GM12865 (cell line): ENCODE measurements at regions not wholly inside any gene's neighbourhood (a gene's known extent, or its start where the extent isn't known, plus 50 kb on each side); places are given as distances from the start of the nearest gene placed in this dataset.

Experiments used
- DNase-seq: peaks from one replicate; pipeline ENCODE4 v3.0.0; 2010; ENCODE audit warnings: low read depth
- H3K4me3 ChIP-seq: 2 replicates; pipeline ENCODE4 v1.5.1; 2011; ENCODE audit warnings: mild to moderate bottlenecking, low read depth, low read length, control low read depth
- TF ChIP-seq, protein P1 (sequence below): IDR thresholded peaks from 2 replicates; pipeline ENCODE4 v1.5.1; 2011; ENCODE audit warnings: low read length, control low read depth, low read depth, inconsistent platforms; ENCODE audit not compliant: insufficient read depth; ENCODE audit errors: missing control alignments

DNA sequence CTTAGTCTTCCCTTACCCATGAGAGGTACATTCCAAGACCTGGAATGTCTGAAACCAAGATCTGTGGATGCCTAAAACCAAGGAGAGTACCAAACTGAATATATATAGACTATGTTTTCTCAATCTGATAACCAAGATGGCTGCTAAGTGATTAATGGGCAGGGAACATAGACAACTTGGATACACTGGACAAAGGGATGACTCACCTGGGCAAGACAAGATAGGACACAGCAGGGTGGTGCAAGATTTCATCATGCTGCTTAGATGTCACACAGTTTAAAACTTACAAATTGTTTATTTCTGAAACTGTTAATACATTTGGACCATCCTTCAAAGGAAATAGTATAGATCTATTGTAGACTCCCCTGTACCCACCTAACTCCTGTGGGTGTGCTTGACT lies 130.9 kb downstream of the HTR1A start:
- TF ChIP-seq, protein P1, sequence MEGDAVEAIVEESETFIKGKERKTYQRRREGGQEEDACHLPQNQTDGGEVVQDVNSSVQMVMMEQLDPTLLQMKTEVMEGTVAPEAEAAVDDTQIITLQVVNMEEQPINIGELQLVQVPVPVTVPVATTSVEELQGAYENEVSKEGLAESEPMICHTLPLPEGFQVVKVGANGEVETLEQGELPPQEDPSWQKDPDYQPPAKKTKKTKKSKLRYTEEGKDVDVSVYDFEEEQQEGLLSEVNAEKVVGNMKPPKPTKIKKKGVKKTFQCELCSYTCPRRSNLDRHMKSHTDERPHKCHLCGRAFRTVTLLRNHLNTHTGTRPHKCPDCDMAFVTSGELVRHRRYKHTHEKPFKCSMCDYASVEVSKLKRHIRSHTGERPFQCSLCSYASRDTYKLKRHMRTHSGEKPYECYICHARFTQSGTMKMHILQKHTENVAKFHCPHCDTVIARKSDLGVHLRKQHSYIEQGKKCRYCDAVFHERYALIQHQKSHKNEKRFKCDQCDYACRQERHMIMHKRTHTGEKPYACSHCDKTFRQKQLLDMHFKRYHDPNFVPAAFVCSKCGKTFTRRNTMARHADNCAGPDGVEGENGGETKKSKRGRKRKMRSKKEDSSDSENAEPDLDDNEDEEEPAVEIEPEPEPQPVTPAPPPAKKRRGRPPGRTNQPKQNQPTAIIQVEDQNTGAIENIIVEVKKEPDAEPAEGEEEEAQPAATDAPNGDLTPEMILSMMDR, result no peak
- H3K4me3 ChIP-seq, result no peak overlapping the region
- no peak for DNase-seq

DNA sequence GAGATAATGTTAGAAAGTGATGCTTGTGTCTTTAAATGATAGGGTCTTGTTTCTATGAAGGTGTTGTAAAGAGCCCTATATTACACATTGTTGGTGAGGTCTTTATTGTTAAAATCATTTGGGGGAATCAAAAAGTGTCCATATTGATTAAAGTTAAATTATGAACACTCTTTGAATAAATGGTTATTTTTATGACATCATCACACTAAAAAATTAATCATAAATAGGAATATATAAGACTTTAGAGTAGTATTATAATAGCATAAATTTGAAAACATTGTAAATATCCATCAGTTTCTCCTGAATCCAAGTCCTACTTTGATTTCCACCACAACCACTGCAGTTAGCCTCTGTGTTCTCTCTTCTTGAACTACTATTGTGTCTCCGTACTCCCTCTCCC lies 136.3 kb downstream of the HTR1A start:
- TF ChIP-seq, protein P1, result no peak
- no peak for DNase-seq
- H3K4me3 ChIP-seq, result no peak overlapping the region

DNA sequence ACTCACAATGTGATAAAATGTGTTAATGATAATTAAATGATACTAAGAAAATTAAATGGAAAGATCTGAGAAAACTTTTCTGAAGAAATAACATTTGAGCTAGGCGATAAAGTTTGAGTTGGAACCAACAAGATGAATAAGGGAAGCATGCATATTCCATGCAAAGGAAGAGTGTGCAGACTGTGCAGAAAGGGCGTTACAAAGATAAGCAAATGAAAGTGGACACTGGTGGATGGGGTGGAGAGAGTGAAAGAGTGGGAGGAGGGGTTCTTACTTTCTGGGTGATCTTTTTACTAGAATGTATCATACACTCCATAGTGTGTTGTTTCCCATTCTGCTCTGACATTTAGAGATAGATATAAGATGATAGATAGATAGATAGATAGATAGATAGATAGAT lies 138.7 kb downstream of the HTR1A start:
- DNase-seq, result no peak
- TF ChIP-seq, protein P1, result no peak
- H3K4me3 ChIP-seq, result no peak overlapping the region

DNA sequence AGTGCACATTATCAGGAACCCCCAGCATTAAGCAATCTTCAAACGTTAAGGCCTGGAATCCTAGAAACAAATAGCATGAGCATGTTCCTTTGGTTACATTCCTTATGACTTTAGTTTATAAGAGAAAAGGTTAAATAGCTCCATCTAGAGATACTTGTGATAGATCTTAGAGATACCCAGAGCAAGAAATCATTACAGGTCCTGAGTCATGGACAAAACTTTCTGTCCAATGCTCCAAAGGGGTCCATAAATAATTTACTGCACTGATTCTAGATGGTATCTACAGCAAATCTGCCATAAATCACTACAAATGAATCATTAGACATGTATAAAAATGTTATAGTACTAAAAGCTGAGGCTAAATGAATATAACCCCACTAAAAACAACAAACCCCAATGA lies 139.6 kb downstream of the HTR1A start:
- TF ChIP-seq, protein P1, result no peak
- H3K4me3 ChIP-seq, result no peak overlapping the region
- DNase-seq, result no peak

DNA sequence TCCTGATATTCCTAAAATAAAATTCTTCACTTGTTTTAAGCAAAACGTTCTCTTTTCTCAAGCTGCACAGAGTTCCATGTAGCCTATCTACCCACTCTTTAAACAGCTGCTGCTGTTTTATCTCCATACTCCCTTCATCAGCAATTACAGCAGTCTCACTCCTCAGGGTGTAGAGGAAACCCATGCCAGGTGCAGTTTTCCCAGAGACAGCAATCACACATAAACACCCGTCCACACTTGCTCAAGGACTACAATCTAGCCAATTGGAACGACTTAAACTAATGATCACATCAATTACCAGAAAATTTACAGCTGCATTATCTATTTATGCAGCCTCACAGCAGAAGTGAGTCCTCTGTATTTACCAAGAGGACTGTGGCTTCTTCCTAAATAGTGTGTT lies 141.7 kb downstream of the HTR1A start:
- TF ChIP-seq, protein P1, result no peak
- no peak for DNase-seq
- H3K4me3 ChIP-seq, result no peak overlapping the region

DNA sequence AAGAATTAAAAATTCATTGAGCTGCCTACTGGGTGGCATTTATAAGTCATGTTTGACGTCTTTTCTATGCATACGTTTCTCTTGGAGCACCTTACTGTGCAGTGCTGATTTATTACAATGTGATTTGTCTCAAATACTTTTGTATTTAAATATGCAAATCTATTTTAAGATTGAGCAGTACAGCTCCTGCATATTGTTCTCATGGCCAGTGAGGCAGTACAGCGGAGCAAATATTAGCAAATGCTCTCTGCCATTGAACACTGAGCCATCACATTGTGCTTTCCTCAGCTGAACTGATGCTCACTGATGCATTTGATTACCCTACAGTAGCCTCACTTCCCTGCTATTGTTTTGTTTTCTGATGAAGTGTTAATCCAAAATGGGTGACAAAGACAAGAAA lies 149.6 kb downstream of the HTR1A start:
- DNase-seq, result no peak
- TF ChIP-seq, protein P1, result no peak
- no peak overlapping the region for H3K4me3 ChIP-seq

DNA sequence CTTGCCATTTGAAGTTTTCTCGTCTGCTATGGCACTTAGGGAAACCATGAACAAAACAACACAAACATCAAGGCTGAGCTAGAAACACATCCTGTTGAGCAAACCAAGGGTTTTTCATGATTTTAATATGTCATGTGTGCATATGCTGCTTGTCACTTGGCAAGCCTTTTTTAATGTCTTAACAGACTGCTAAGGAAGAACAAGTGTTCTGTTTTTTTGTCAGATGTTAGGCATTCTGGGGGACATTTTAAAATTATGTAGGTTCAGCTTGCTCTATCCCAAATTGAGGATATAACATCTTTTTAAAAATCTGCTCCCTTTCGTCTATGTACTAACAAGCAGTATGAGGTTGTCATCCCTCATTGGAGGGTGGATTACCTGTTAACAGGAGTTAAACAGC lies 150.3 kb downstream of the HTR1A start:
- TF ChIP-seq, protein P1, result no peak
- H3K4me3 ChIP-seq, result no peak overlapping the region

More for the DNA sequence above, 150.3 kb downstream of the HTR1A start:
- no peak for DNase-seq
